Lower lobe of right lung (tissue), 2 donors: ENCODE measurements at regions not wholly inside any gene's neighbourhood (a gene's known extent, or its start where the extent isn't known, plus 50 kb on each side); places are given as distances from the start of the nearest gene placed in this dataset.

ENCODE experiments used
- ATAC-seq, 2 donors: fragments of 200-7000 bp; cut with Tn5 transposase; one replicate each; pipeline ENCODE4 v1.9.1; 2020 to 2022; ENCODE audit warnings: mild to moderate bottlenecking in 2 of 2, moderate library complexity in 2 of 2
- DNase-seq: peaks from one replicate; pipeline ENCODE4 v3.0.0-alpha.2; 2020
- H3K27ac ChIP-seq: fragments of 200-600 bp; one replicate; pipeline ENCODE4 v1.8.0; 2022
- H3K27me3 ChIP-seq: fragments of 200-600 bp; one replicate; pipeline ENCODE4 v1.8.0; 2022; ENCODE audit warnings: low read depth
- H3K36me3 ChIP-seq: fragments of 200-600 bp; one replicate; pipeline ENCODE4 v1.8.0; 2022; ENCODE audit warnings: mild to moderate bottlenecking
- H3K4me1 ChIP-seq: fragments of 200-600 bp; one replicate; pipeline ENCODE4 v1.8.0; 2022
- H3K4me3 ChIP-seq: fragments of 200-600 bp; one replicate; pipeline ENCODE4 v1.8.0; 2022; ENCODE audit warnings: mild to moderate bottlenecking
- H3K9me3 ChIP-seq: fragments of 200-600 bp; one replicate; pipeline ENCODE4 v1.8.0; 2022
- CTCF ChIP-seq: fragments of 200-600 bp; IDR thresholded peaks from one replicate; pipeline ENCODE4 v1.8.0; 2022; ENCODE audit warnings: antibody characterized with exemption, mild to moderate bottlenecking
- intact Hi-C: fragments of 100-400 bp; cut with DNase I; formaldehyde crosslinking; loops from one replicate; pipeline ENCODE4 v1.11.0; 2022
- donor health status: DM: no; HTN: yes; CAD: no; lungs with severe emphysema.

GRCh38 chr12:126347421-126347820 lies 1282.2 kb downstream of the AACS start:
- no peak for ATAC-seq
- no peak for TF ChIP-seq CTCF

GRCh38 chr12:126349383-126349782 lies 1284.1 kb downstream of the AACS start:
- no peak for TF ChIP-seq CTCF
- Histone ChIP-seq H3K9me3 (peaks cover 5% of the 10 kb centered on the region), H3K27me3 (no peaks in the 10 kb centered on the region), H3K4me3 (no peak overlapping the region), H3K27ac (no peak overlapping the region), H3K36me3 (no peaks in the 10 kb centered on the region), H3K4me1 (no peaks in the 10 kb centered on the region)
- intact Hi-C loops: no loop called here
- no peak for DNase-seq
- no peak for ATAC-seq

More at GRCh38 chr12:126347421-126347820, 1282.2 kb downstream of the AACS start:
- H3K27me3 ChIP-seq: no peaks in the 10 kb centered on the region
- peaks cover 5% of the 10 kb centered on the region for H3K9me3 ChIP-seq
- H3K36me3 ChIP-seq: no peaks in the 10 kb centered on the region
- no peak for DNase-seq
- H3K4me1 ChIP-seq: no peaks in the 10 kb centered on the region
- H3K4me3 ChIP-seq: no peak overlapping the region
- intact Hi-C loops: no loop called here
- no peak overlapping the region for H3K27ac ChIP-seq

GRCh38 chr12:126353604-126354003 lies 1288.4 kb downstream of the AACS start:
- no peak for ATAC-seq
- no peak for DNase-seq
- TF ChIP-seq CTCF: no peak
- Histone ChIP-seq H3K4me3 (no peak overlapping the region), H3K36me3 (no peaks in the 10 kb centered on the region), H3K9me3 (peaks cover 5% of the 10 kb centered on the region), H3K27ac (no peak overlapping the region), H3K4me1 (no peaks in the 10 kb centered on the region), H3K27me3 (no peaks in the 10 kb centered on the region)
- intact Hi-C loops: no loop called here

- ATAC-seq: no peak
- no peak for TF ChIP-seq CTCF
- no peaks in the 10 kb centered on the region for H3K36me3 ChIP-seq
- DNase-seq: no peak
- H3K27ac ChIP-seq: no peak overlapping the region
- H3K4me1 ChIP-seq: no peaks in the 10 kb centered on the region
- no peaks in the 10 kb centered on the region for H3K27me3 ChIP-seq
- no peak overlapping the region for H3K4me3 ChIP-seq
- H3K9me3 ChIP-seq: peaks cover 5% of the 10 kb centered on the region
- intact Hi-C loops: no loop called here
Observed at GRCh38 chr12:126354633-126355032, 1289.4 kb downstream of the AACS start.

- TF ChIP-seq CTCF: no peak
- Histone ChIP-seq H3K27ac (no peak overlapping the region), H3K4me1 (no peaks in the 10 kb centered on the region), H3K4me3 (no peak overlapping the region), H3K27me3 (no peaks in the 10 kb centered on the region), H3K9me3 (peaks cover 1% of the 10 kb centered on the region), H3K36me3 (no peaks in the 10 kb centered on the region)
- intact Hi-C loops: no loop called here
- ATAC-seq (no peak), DNase-seq (no peak)
Observed at GRCh38 chr12:126355346-126355745, 1290.1 kb downstream of the AACS start.

GRCh38 chr12:126358806-126359205 lies 1293.6 kb downstream of the AACS start:
- Histone ChIP-seq H3K27me3 (no peaks in the 10 kb centered on the region), H3K27ac (no peak overlapping the region), H3K36me3 (no peaks in the 10 kb centered on the region), H3K4me1 (no peaks in the 10 kb centered on the region), H3K9me3 (no peaks in the 10 kb centered on the region), H3K4me3 (no peak overlapping the region)
- intact Hi-C loops: no loop called here
- DNase-seq (no peak), ATAC-seq (no peak)
- TF ChIP-seq CTCF: no peak
